LHCN-M2 (cell line): ENCODE measurements at regions not wholly inside any gene's neighbourhood (a gene's known extent, or its start where the extent isn't known, plus 50 kb on each side); places are given as distances from the start of the nearest gene placed in this dataset.

Source experiments
- DNase-seq: peaks from one replicate; pipeline ENCODE4 v3.0.0-alpha.2; 2012; ENCODE audit warnings: low read depth

DNA sequence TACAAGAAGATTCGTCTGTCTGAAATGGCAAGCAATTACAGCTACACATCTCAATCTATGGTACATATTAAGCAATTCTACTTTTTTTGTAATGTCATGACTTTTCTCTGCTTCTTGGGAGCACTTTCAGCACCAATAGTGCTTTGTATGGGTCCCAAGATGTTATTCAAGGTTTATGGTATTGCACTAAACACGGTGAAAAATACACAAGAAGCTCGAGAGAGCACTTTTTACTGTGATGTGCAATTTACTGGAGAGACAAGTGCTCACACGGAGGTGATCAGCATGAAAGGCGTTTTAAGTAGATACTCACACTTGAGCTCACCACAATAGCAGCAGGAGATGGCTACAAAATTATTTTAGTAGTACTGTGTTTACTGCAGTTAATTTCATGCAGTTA lies 783.6 kb downstream of the CBLN2 start:
- no peak for DNase-seq

DNA sequence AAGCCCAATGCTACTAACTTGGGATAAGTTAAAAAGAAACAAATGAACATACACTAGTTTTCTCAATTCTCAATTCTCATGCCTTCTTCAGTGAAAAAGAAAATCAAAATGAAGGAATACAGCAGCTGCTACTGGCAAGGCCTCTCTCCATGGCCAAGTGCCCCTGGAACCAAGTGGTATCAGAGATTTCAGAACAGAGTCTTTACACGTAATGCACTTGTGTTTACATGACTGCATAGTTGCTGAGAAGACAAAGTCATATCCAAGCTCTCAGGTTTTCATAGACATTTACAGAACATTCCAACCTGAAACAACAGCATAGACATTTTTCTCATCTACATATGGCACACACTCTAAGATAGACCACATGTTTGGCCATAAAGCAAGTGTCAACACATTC lies 789.9 kb downstream of the CBLN2 start:
- no peak for DNase-seq

DNA sequence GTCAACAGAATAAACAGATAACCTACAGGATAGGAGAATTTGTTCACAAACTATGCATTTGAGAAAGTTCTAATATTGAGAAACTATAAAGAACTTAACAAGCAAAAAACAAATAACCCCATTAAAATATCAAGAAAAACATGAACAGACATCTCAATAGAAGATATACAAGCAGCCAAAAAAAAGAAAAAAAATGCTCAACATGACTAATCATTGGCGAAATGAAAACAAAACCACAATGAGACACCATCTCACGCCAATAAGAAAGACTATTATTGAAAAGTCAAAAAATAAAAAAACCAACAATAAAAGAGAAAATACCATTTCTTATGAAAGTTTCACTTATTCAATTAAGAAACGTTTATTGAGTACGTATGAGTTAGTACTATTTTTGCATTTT lies 800.5 kb downstream of the CBLN2 start:
- no peak for DNase-seq

DNA sequence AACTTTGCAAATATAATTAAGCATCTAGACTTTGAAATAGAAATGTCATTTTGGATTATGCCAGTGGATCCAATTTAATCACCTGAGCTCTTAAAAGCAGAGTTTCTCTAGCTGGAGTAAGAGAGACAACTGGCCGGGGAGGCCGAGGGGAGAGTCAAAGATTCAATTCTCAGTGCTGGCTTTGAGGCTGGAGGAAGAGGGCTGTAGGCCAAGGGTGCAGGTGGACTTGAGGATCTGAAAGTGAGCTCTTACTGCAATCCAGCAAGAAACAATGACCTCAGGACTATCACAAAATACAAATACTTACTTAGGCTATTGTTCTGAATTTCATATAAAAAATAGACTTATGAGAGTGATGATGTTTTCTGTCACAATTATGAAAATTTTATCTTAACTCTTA lies 814.5 kb downstream of the CBLN2 start:
- DNase-seq = no peak

DNA sequence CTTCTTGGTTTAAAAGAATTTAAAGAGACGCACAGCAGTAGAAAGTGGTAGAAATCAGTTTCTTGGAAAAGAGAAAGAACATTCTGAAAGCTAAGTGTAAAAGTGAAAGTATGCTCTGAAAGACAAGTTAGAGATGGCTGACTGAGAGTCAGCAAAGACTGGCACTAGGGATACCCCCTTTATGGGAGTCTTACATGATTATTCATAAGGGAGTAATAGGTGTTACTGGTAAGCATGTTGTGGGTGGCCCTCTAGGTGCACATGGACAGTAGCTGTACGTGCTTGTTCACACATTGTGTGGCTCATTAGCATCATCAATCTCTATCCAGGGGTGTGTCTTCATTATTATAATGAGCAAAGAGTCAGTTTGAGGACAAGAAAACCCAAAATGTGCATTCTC lies 816.2 kb downstream of the CBLN2 start:
- no peak for DNase-seq

DNA sequence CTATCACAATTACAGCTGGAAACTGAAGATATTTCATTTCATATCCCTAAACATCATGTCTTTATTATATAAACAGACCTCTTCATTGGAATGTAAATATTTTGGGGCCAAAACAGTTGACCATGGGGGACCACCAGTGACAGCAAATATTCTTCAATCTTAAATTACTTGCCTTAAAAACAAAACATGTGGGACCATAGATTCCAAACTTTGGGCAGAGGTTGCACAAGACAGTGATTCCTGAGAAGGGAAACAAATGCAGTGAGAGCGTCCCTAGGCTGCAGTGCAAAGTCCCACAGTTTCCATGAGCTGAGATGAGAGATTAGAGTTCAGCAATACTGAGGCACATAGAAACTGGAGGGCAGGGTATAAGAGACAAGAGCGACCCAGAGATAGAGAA lies 818.9 kb downstream of the CBLN2 start:
- no peak for DNase-seq

DNA sequence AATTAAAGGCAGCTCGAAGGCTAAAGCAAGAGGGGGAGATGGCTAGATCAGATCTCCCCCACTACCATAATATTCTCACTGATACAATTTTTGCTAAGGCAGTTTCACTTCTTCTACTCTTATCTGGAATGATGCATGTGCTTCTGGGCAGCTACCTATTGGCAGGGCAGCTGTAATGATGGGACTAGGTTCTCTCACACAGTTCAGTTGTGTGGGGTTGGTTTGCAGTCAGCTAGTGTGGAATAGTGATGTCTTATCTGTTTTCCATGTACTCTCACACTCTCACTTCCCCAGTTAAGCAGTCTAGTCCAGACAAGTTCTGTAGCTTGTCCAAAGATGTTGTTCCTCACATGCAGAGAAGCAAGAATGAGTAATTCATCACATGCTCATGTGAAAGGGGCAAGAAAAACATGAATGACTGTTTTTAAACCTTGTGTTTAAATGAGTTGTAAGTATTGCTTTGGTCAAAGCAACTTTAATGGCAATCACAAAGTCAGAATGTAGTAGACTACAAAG lies 836.1 kb downstream of the CBLN2 start:
- no peak for DNase-seq

DNA sequence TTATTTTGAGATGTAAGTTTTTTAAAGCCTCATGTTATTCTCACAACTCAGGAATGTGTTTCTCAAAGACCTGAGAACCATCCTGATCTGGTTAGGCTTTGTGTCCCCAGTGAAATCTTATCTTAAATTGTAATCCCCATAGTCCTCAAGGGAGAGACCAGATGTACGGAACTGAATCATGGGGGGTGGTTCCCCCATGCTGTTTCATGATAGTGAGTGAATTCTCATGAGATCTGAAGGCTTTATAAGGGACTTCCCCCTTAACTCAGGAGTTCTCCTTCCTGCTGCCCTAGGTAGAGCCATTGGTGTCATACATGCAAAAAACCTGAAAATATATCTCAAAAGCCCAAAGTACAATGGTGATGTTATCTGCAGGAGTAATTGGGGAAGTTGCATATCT lies 836.7 kb downstream of the CBLN2 start:
- DNase-seq = no peak

DNA sequence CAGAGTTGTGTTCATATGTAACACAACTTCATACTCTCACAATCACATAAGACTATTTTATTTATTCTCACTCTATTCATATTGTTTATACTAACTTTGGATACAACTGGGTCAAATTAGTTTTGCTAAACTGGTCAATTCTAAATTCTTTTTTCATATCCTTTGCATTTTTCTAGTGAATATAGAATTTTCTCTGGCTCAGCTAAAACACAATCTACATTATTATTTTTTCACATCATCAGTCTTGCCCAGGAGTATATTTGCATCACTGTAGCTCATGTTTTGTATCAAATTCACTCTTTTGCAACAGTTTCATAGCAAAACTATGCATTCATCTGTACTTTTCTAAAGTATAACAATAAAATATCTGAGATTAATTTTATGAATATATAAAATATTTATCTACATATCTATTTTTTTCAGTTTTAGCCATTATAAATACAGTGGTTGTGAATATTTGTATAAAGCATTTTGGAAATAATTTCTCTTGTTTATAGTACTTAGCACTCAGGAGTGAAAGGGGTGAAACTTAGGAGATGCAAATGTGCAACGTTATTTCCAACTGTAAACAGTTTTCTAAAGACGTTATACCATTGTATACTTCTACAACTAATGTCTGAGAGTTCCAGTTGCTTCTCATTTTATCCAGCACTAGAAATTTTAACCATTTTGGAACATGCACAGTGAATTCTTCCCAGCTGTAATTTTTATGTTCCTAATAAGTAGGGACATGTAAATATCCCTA lies 854.6 kb downstream of the CBLN2 start:
- DNase-seq = no peak

DNA sequence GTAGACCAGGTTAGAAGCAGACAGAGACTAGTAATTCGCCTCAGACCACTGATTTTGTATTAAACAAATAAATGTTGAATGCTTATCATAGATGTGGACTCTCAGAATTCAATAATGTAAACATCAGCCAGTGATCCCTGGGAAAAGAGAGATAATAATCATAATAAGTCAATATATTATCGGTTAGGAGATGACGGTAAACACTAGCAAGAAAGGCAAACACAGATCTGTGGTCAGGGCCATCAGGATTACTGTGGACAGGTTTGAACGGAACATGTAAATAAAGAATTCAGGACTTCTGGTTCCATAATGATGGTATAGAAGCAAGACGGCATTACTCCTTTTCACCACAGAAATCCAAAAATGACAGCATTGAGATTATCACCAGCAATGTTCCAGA lies 861.6 kb downstream of the CBLN2 start:
- DNase-seq = no peak

DNA sequence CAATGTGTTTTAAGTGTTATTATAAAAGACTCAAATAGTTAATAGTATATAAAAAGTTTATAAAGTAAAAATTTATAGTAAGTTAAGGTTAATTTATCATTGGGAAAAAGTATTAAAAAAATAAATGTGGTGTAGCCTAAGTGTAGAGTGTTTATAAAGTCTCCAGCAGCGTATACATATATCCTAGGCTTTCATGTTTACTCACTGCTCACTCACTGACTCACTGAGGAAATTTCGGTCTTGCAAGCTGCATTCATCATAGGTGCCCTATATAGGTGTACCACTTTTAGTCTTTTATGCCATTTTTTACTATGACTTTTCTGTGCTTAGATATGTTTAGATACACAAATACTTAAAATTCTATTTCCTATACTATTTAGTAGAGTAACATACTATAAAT lies 866.0 kb downstream of the CBLN2 start:
- DNase-seq = no peak

DNA sequence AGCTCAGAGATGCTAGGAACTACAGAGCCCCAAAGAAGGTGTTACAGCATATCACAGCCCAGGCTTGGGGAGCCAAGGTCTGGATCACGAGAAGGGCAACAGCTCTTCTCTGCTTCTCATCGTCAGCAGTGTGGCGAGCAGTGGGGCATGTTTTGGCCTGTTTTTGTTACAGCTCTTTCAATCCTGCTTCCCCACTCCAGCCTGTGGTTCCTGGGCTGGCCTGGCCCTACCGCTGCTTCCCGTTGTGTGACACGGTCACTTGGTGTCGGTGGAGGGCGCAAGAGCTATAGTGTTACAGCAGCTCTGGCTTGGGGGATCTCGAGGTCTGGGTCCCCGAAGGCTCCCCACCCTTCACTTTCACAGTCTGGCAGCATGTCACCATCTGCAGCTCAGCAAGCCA lies 870.2 kb downstream of the CBLN2 start:
- no peak for DNase-seq

DNA sequence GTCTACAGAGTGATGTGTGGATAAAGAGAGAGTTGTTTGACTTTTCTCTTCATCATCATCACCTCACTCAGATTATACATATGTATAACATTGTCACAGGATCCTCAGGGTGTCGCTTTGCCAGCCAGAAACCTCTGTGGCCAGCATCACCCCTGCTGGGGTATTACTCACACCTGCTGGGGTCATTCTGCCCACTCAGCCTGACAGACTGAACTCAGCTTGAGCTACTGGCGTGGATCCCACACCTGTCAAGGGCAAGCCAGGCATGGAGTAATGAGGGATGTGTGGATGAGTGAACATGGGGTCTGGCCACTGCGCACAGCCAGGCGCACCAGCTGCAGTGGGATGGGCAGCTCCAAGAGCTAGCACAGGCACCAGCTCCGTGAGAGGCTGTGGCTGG lies 870.6 kb downstream of the CBLN2 start:
- DNase-seq = no peak

DNA sequence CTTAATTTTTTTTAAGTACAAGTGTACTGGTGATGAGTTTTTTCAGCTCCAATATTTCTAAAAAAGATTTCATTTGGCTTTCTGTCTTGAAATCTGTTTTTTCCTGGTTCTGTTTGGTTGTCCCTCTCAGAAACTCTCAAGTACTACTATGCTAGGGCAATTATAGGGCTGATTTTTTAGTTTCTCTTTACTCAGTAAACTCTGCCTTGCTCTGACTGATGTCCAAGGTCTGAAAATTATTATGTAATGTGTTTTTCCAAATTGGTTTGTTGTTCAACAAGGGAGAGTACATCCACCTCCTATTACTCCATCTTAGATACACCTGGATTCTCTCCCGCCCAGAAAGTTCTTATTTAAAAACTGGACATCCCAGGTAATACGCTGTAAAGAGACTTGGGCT lies 877.7 kb downstream of the CBLN2 start:
- DNase-seq = no peak

DNA sequence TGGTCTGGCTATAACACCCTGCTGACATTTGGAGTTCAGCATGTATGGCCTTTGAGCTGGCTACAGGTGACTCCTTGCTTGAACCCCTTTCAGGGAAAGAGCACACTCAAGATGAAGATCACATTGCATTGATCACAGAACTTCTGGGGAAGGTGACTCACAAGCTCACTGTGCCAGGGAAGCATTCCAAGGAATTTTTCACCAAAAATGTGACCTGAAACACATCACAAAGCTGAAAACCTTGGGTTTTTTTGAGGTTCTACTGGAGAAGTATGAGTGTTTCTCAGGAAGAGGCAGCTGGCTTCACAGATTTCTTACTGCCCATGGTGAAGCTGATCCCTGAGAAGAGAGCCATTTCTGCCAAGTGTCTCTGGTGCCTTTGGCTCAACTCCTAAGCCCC lies 879.0 kb downstream of the CBLN2 start:
- DNase-seq = no peak

DNA sequence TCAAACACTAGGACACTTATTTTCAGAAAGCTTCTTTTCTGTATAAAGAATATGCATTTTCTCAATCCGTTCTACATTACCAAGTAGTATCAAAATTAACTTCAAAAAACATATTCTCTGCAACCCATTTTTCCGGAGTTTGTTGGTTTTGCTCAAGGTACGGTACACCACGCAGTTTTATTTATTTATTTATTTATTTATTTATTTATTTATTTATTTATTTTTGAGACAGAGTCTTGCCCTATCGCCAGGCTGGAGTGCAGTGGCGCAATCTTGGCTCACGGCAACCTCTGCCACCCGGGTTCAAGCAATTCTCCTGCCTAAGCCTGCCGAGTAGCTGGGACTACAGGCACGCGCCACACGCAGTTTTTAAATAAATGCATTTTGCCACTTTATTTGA lies 900.3 kb downstream of the CBLN2 start:
- DNase-seq = no peak

DNA sequence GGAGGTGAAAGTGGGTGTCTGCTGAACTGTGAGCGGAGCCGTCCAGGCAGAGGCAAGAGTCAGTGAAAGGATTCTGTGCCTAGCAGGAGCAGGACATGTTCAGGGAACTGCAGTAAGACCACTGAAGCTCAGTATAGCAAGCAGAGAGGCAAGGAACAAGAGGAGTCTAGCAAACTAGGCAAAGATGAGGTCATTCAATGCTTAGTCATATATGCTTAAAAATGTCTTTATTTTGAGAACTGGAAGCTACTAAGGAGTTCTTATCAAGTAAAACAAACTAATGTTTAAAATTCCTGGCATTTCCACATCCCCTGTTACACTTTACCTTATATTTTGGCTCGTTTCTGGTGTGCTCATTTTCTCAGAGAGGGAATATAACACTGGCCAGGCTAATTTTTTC lies 913.4 kb downstream of the CBLN2 start:
- DNase-seq = no peak

DNA sequence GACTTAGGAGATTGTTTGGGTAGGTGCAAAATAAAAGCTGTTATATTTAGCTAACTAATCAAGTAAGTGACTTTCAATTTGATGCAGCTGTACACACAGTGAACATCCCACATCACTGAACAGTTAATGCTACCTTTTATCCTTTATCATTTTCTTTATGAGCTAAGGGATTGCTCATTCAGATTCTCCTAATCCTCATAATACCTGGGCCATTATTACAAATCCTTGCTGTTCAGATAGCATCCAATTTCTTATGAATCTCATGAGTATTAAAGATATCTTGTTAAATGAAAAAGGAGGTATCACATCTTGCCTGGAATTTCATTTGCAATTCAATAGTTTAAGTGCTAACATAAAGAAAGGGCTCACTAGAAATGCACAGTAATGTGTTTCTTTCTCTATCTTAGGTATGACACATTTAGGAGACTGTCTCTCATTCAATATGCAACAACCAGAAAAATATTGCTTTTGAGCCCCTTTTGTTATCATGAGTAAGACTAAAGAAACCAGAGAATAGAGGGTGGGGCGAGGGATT lies 918.5 kb downstream of the CBLN2 start:
- DNase-seq = no peak

DNA sequence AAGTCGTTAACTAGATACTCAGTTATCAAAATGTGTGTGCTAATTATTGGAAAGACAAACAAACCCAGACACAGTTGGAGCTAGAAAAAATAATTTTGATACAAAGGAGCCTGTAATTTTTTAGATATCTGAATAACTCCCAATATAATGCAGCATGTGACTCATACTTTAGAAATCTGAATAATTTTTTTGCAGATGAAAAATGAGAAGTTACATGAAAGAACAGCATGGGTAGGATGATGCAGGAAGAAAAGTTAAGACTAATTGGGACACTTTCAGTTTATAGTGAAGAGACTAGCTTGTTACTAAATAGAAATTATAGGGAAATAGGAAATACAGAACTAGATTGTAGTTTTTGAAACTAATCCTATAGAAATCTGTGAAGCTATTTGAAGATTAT lies 945.8 kb downstream of the CBLN2 start:
- no peak for DNase-seq

DNA sequence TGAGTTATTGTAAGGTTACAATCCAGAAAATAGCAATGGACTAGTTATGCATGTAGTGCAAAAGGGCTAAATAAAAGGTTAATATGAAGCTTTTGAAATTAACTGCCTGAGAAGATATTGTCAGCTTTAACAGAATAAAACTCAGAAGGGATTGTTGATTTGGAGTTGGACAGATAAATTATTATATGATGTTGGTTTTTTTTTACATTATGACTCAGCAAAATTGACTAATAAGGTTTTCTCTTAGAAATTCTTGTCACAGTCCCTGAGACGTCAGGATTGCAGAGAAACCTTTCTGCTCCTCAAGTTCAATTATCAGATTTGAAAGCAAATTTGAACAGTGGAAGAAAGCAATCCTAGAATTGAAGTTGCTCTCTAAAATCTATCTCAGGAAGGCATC lies 946.9 kb downstream of the CBLN2 start:
- no peak for DNase-seq

DNA sequence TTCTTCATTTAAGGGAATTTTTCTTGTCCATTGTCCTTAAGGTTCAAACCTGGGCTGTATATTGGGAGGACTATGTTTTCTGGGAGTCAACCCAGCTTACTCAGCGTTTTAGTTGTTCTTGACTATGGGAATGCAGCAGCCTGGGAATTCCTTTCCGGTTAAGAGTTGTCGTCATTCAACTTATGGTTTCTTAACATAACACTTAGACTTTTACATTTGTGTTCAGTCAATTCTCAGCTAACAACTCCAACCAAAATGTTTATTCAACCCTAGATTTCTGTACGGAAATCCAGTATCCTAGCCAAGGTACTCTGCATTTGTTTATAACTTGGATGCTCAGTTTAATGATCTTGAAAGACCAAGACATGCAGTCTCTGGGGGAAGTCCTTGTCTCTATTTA lies 960.9 kb downstream of the CBLN2 start:
- no peak for DNase-seq

DNA sequence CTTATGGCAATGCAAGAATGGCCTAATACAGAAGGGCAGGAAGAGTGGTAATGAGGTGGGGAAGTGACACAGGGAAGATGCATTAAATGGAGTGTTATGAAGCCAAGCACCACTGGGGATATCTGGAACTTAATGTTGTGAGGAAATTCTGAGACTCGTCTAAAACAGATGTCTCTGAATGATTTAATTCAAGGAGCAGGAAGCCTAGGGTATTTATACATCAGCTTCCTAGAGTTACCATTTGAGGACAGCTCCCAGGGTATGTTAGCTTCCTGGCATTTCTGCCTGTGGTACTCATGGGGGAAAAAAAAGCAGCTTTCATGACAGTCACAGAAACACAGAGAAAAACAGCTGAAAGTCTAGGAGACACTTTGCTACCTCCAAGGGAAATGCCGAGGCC lies 989.5 kb downstream of the CBLN2 start:
- DNase-seq = no peak

DNA sequence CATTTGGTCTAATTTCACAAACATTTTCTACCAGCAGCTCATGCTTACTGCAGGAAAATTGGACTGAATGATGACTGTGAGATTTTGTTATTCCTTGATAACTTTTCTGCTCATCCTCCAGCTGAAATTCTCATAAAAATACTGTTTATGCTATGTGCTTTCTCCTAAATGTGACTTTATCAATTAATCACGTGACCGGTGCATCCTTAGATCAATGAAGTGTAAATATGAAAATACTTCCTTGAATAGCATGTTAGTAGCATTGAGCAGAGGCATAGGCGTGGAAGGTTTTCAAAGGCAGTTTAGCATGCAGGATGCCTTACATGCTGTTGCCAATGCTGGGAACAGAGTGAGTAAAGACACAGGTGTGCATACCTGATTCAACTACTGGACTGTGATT lies 1002.5 kb downstream of the CBLN2 start:
- DNase-seq = no peak
